Stomach (tissue), 8 donors: ENCODE measurements at regions not wholly inside any gene's neighbourhood (a gene's known extent, or its start where the extent isn't known, plus 50 kb on each side); places are given as distances from the start of the nearest gene placed in this dataset.

Source experiments
- DNase-seq, 2 donors: peaks; one replicate each; pipeline versions ENCODE4 v3.0.0 to v3.0.0-alpha.2; 2013 to 2019
- H3K27ac ChIP-seq, 5 donors: fragments of 200-600 bp in 4 of 5; sonication (generic) in 4 of 5; one replicate each; pipeline ENCODE4 v1.5.1; 2013 to 2019; ENCODE audit warnings: mild to moderate bottlenecking in 1 of 5, moderate library complexity in 1 of 5
- H3K27me3 ChIP-seq, 3 donors: fragments of 200-600 bp; sonication (generic); one replicate each; pipeline ENCODE4 v1.5.1; 2017 to 2019; ENCODE audit warnings: mixed run types in 1 of 3
- H3K36me3 ChIP-seq, 4 donors: fragments of 200-600 bp; sonication (generic); 1 replicate in 3 of 4; 2 replicates in 1 of 4; pipeline ENCODE4 v1.5.1; 2016 to 2019
- H3K4me1 ChIP-seq, 4 donors: fragments of 200-600 bp; sonication (generic); one replicate each; pipeline ENCODE4 v1.5.1; 2016 to 2019
- H3K4me3 ChIP-seq, 4 donors: fragments of 200-600 bp; sonication (generic) in 3 of 4; one replicate each; pipeline ENCODE4 v1.5.1; 2016 to 2019; ENCODE audit warnings: mild to moderate bottlenecking in 1 of 4
- H3K9me3 ChIP-seq, 4 donors: fragments of 200-600 bp; sonication (generic); one replicate each; pipeline ENCODE4 v1.5.1; 2016 to 2019
- EP300 ChIP-seq: sonication (generic); formaldehyde crosslinking; IDR thresholded peaks from one replicate; pipeline ENCODE4 v1.6.1; 2017; ENCODE audit warnings: antibody characterized with exemption
- POLR2A ChIP-seq, 4 donors: fragments of 450-650 bp; IDR thresholded peaks; one replicate each; pipeline ENCODE4 v1.6.1; 2016; ENCODE audit warnings: antibody characterized with exemption in 4 of 4, control low read depth in 2 of 4, mild to moderate bottlenecking in 1 of 4, moderate library complexity in 1 of 4
- POLR2AphosphoS5 ChIP-seq, 3 donors: sonication (generic); formaldehyde crosslinking; IDR thresholded peaks; one replicate each; pipeline ENCODE4 v1.6.1; 2016; ENCODE audit warnings: antibody characterized with exemption in 3 of 3
- WGBS, 5 donors: extraction: QIAGEN DNeasy Blood & Tissue Kit in 3 of 5; methylation state at CpG; one replicate each; pipeline versions ENCODE4 v1.1.5 to v1.1.7; 2013 to 2018; 5-methylcytosine and 5-hydroxymethylcytosine counted together
- intact Hi-C: fragments of 100-400 bp; cut with DNase I; formaldehyde crosslinking; loops from one replicate; pipeline ENCODE4 v1.15.1; 2023; ENCODE audit warnings: low total_unique reads
- TF ChIP-seq, protein P1 (sequence below), 7 experiments: fragments of 450-650 bp in 4 of 7; fragments of 200-600 bp in 3 of 7; sonication (generic) in 3 of 7; IDR thresholded peaks; one replicate each; pipeline ENCODE4 v1.5.1; 2016 to 2019; ENCODE audit warnings: antibody characterized with exemption in 7 of 7, control low read depth in 2 of 7, mild to moderate bottlenecking in 1 of 7
- donor health status: healthy with polysubstance abuse.
- donor health status: Bipolar disorder and iron deficiency.
- donor health status: healthy.

DNA sequence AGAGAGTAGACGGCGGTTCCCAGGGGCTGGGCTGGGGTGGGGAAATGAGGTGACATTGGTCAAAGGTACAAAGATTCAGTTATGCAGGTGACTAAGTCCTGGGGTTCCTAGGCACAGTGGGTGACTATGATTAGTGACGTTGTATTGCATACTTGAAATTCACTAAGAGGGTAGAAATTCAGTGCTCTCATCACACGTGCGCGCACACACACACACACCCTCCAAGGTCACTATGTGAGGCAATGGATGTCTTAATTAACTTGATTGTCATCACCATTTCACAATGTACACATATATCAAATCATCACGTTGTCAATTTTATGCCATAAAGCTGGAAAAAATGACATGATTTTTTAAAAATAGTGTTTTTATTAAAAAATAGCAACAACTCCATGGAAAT is 92.9 kb upstream of the ALKAL2 start:
- Histone ChIP-seq H3K4me3 (no peak overlapping the region), H3K27ac (no peak overlapping the region), H3K36me3 (no peaks in the 10 kb centered on the region), H3K4me1 (no peaks in the 10 kb centered on the region), H3K9me3 (peaks cover 0 to 14% (median 4%) of the 10 kb centered on the region in 4 donors), H3K27me3 (peaks cover 0 to 10% (median 0%) of the 10 kb centered on the region in 3 donors)
- TF ChIP-seq POLR2AphosphoS5 (IDR thresholded peaks at IDR 0.05), result no peak
- no peak for TF ChIP-seq POLR2A (IDR thresholded peaks at IDR 0.05)
- TF ChIP-seq, protein P1, sequence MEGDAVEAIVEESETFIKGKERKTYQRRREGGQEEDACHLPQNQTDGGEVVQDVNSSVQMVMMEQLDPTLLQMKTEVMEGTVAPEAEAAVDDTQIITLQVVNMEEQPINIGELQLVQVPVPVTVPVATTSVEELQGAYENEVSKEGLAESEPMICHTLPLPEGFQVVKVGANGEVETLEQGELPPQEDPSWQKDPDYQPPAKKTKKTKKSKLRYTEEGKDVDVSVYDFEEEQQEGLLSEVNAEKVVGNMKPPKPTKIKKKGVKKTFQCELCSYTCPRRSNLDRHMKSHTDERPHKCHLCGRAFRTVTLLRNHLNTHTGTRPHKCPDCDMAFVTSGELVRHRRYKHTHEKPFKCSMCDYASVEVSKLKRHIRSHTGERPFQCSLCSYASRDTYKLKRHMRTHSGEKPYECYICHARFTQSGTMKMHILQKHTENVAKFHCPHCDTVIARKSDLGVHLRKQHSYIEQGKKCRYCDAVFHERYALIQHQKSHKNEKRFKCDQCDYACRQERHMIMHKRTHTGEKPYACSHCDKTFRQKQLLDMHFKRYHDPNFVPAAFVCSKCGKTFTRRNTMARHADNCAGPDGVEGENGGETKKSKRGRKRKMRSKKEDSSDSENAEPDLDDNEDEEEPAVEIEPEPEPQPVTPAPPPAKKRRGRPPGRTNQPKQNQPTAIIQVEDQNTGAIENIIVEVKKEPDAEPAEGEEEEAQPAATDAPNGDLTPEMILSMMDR (IDR thresholded peaks at IDR 0.05), result no peak
- no peak for TF ChIP-seq EP300
- WGBS, 5 donors, result 89 to 95% (median 94%) methylated on average over 7 of the region's 7 CpGs
- no peak for DNase-seq
- intact Hi-C loops, result no loop called here

GRCh38 chr2:380221-380620 is 92.3 kb upstream of the ALKAL2 start:
- Histone ChIP-seq H3K27ac (no peak overlapping the region), H3K9me3 (peaks cover 0 to 14% (median 4%) of the 10 kb centered on the region in 4 donors), H3K4me3 (no peak overlapping the region), H3K27me3 (peaks cover 0 to 10% (median 0%) of the 10 kb centered on the region in 3 donors), H3K4me1 (no peaks in the 10 kb centered on the region), H3K36me3 (no peaks in the 10 kb centered on the region)
- TF ChIP-seq POLR2AphosphoS5 (IDR thresholded peaks at IDR 0.05) (no peak), POLR2A (IDR thresholded peaks at IDR 0.05) (no peak)
- TF ChIP-seq, protein P1 (IDR thresholded peaks at IDR 0.05), result no peak
- intact Hi-C loops, result no loop called here
- 90 to 98% (median 97%) methylated on average over 2 of the region's 2 CpGs for WGBS, 5 donors
- DNase-seq, result no peak

- no peaks in the 10 kb centered on the region for H3K36me3 ChIP-seq
- H3K4me1 ChIP-seq, result no peaks in the 10 kb centered on the region
- DNase-seq, result no peak
- peaks cover 0 to 10% (median 0%) of the 10 kb centered on the region in 3 donors for H3K27me3 ChIP-seq
- intact Hi-C loops, result no loop called here
- no peak overlapping the region for H3K27ac ChIP-seq
- WGBS, 5 donors, result 92 to 97% (median 94%) methylated on average over 7 of the region's 7 CpGs
- TF ChIP-seq POLR2AphosphoS5 (IDR thresholded peaks at IDR 0.05) (no peak), EP300 (no peak), POLR2A (IDR thresholded peaks at IDR 0.05) (no peak)
- TF ChIP-seq, protein P1 (IDR thresholded peaks at IDR 0.05), result no peak
- H3K9me3 ChIP-seq, result peaks cover 0 to 14% (median 4%) of the 10 kb centered on the region in 4 donors
- H3K4me3 ChIP-seq, result no peak overlapping the region
These were observed 91.9 kb upstream of the ALKAL2 start for GRCh38 chr2:379778-380177.

DNA sequence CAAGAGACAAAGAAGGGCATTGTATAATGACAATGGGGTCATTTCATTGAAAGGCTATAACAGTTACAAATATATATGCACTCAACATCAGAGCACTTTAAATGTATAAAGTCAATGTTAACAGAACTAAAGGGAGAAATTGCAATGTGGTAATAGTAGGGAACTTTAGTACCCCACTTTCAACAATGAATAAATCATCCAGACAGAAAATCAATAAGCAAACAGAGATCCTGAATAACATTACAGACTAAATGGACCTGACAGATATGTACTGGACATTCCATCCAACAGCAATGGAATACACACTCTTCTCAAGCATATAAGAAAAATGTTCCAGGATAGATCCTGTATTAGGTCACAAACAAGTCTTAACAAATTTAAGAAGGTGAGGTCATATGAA is 90.5 kb upstream of the ALKAL2 start:
- Histone ChIP-seq H3K27ac (no peak overlapping the region), H3K36me3 (no peaks in the 10 kb centered on the region), H3K9me3 (peaks cover 0 to 14% (median 4%) of the 10 kb centered on the region in 4 donors), H3K4me3 (no peak overlapping the region), H3K4me1 (no peaks in the 10 kb centered on the region), H3K27me3 (peaks cover 0 to 10% (median 0%) of the 10 kb centered on the region in 3 donors)
- intact Hi-C loops, result no loop called here
- TF ChIP-seq POLR2A (IDR thresholded peaks at IDR 0.05) (no peak), EP300 (no peak), POLR2AphosphoS5 (IDR thresholded peaks at IDR 0.05) (no peak)
- TF ChIP-seq, protein P1 (IDR thresholded peaks at IDR 0.05), result no peak
- DNase-seq, result no peak
